ENCODE measurements at regions not wholly inside any gene's neighbourhood (a gene's known extent, or its start where the extent isn't known, plus 50 kb on each side); places are given as distances from the start of the nearest gene placed in this dataset.

GRCh38 chr13:30016398-30016797 is 166.0 kb upstream of the UBL3 start:
- TF ChIP-seq GATA3 (IDR thresholded peaks at IDR 0.05; ENCODE audit: low read depth, low read length) (no peak), GATA2 (IDR thresholded peaks at IDR 0.05; ENCODE audit: low read depth, low read length) (no peak)

DNA sequence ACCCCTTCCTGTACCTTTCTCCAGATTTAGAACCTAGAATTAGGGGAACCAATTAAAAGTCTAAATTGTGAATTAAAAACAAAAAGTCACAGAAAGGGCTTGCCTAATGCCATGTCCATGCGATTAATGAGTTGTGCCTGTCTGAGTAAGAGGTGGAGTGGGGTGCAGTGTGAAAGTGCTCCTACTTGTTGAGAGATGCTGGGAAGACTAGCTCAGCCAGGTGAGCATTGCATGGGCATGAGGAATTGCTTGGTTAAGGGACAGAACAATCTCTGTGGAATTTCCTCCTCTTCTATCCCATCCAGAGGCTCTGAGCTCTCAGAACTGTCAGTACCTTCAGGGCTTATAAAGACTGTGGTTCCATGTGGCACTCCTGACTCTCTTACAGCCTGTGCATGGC is 159.0 kb upstream of the UBL3 start:
- TF ChIP-seq GATA3 (IDR thresholded peaks at IDR 0.05; ENCODE audit: low read depth, low read length) (no peak), GATA2 (IDR thresholded peaks at IDR 0.05; ENCODE audit: low read depth, low read length) (no peak)

DNA sequence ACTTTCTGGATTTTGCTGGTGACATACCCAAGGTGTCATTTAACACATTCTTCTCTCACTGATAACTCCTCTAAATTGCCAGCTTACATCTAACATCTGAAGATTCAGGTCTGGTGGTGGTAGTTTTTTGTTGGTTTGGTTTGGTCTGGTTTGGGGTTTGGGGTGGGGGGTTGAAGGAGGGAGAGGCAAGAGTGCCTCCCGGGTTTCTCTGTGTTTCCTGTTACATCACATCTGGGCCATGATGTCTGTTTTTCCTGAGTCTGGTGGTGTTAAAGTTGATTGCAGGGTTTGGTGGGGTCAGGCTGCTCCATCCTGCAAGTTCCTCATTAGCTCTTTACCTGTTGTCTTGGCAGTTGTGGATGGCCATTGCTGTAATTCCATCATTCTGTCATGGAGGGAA is 155.8 kb upstream of the UBL3 start:
- TF ChIP-seq GATA3 (IDR thresholded peaks at IDR 0.05; ENCODE audit: low read depth, low read length) (no peak), GATA2 (IDR thresholded peaks at IDR 0.05; ENCODE audit: low read depth, low read length) (no peak)

- TF ChIP-seq GATA3 (IDR thresholded peaks at IDR 0.05; ENCODE audit: low read depth, low read length) (no peak), GATA2 (IDR thresholded peaks at IDR 0.05; ENCODE audit: low read depth, low read length) (no peak)
Observed at GRCh38 chr13:30004204-30004603, 153.8 kb upstream of the UBL3 start.

- TF ChIP-seq GATA3 (IDR thresholded peaks at IDR 0.05; ENCODE audit: low read depth, low read length) (no peak), GATA2 (IDR thresholded peaks at IDR 0.05; ENCODE audit: low read depth, low read length) (no peak)
Observed at GRCh38 chr13:30002577-30002976, 152.2 kb upstream of the UBL3 start.

DNA sequence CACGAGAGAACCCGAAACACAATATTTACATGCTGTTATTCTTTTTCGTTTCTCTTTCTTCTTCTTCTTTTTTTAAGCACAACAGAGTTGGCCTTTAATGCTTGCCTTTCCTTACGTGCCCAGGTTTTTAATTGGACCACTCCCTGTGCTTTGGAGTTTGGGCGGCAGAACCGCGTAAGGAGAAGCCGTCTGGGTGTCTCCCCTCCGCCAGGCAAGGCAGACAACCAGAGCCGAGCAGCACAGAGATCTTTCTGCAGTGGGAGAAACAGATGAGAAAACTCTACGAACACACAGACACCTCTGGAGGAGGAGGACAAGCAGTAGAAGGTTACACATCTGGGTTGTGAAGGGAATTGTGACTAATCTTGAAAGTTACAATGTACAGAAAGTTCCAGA is 150.0 kb upstream of the UBL3 start:
- TF ChIP-seq GATA3 (IDR thresholded peaks at IDR 0.05; ENCODE audit: low read depth, low read length) (no peak), GATA2 (IDR thresholded peaks at IDR 0.05; ENCODE audit: low read depth, low read length) (no peak)

GRCh38 chr13:29999492-30000369 is 149.3 kb upstream of the UBL3 start:
- TF ChIP-seq GATA2 (IDR thresholded peaks at IDR 0.05; ENCODE audit: low read depth, low read length) (no peak), GATA3 (IDR thresholded peaks at IDR 0.05; ENCODE audit: low read depth, low read length) (no peak)

- no peak for TF ChIP-seq GATA3 (IDR thresholded peaks at IDR 0.05; ENCODE audit: low read depth, low read length)
Observed at GRCh38 chr13:29996316-29996715, 145.9 kb upstream of the UBL3 start.

DNA sequence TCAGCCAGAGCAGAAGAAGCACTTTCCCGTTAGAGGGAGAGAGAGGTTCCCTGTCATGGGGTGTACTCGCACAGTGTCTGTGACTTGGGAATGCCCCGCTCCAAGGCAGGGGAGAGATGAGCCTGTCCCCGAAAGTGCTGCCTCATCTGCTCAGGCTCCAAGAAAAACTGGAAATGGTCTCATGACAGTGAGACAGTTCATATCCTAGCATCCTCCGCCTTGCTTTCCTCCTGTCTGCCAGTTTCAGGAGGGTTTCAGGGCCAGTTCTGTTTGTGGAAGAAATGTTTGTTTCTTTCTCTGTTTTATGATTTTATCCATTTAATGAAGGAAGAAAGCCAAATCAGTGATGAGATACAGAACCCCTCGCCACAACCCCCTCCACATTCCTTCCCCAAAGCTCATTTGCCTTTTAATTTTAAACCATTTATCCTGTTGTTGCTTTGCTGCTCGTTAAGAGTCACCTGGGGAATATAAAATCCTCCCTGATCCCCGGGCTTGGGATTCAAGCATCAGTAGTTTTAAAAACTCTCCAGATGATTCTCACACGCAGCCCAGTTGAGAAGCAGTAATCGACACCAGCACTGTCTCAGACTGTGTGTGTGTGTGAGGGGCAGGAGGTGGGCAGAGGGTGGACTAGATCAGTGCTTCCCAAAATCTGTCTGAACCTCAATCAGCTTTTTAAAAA is 144.6 kb upstream of the UBL3 start:
- TF ChIP-seq GATA2 (IDR thresholded peaks at IDR 0.05; ENCODE audit: low read depth, low read length) (no peak), GATA3 (IDR thresholded peaks at IDR 0.05; ENCODE audit: low read depth, low read length) (no peak)

DNA sequence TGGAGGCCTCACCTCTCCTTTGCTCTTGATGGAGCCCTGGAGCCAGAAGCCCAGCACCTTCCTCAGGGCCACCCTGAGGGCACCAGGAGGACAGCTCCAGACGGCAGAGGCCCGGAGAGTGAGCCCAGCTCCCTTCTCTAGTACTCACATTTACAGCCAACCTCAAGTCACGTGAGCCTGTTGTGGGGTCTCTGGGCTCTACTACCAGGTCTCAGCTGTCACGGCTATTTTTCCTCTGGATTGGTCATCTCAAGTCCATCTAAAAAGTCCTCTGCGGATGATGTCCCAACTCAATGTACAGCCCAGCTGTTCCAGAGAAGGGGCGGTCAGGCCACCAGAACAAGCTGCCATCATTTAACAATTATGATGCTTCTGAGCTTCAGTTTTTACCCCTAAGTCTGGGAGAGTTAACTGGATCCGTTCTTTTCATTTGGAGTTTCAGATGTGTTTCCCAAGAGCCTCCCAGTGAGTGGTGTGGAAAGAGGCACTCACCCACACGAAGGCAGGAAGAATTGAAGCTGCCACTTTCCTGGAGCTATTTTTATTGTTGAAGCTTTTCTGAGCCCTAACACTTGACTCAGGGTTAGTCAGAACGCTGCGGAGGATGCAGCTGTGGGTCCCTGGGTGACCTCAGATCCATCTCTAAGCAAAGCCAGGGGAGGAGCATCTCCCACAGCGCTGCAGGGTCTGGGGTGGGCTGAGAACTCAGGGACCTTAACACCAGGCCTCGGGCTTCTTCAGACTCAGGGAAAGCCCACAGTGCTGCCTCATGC is 143.5 kb upstream of the UBL3 start:
- no peak for TF ChIP-seq GATA3 (IDR thresholded peaks at IDR 0.05; ENCODE audit: low read depth, low read length)
- TF ChIP-seq GATA2 (IDR thresholded peaks at IDR 0.05; ENCODE audit: low read depth, low read length): no peak

- no peak for TF ChIP-seq GATA3 (IDR thresholded peaks at IDR 0.05; ENCODE audit: low read depth, low read length)
- no peak for TF ChIP-seq GATA2 (IDR thresholded peaks at IDR 0.05; ENCODE audit: low read depth, low read length)
Observed at GRCh38 chr13:29993196-29993595, 142.8 kb upstream of the UBL3 start.

DNA sequence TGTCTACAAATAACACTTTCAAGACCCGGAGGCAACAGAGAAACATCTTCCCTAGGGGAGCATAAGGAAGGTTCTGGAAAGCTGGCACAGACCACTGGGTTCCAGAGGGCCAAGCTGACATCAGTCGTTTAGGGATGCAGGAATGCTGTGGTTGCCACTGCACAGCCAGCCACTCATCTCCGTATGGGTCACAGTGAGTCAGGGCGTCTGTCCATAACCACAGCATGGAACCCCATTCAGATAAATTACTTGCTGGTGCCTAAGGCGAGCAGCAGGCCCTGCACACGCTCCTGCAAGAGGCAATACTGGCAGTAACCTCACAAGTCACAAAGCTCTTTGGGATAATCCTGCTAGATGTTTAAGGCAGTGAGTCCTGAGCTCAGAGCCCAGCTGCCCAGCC is 140.9 kb upstream of the UBL3 start:
- TF ChIP-seq GATA2 (IDR thresholded peaks at IDR 0.05; ENCODE audit: low read depth, low read length) (no peak), GATA3 (IDR thresholded peaks at IDR 0.05; ENCODE audit: low read depth, low read length) (no peak)

- TF ChIP-seq GATA2 (IDR thresholded peaks at IDR 0.05; ENCODE audit: low read depth, low read length) (no peak), GATA3 (IDR thresholded peaks at IDR 0.05; ENCODE audit: low read depth, low read length) (no peak)
Observed at GRCh38 chr13:29987340-29987739, 136.9 kb upstream of the UBL3 start.

GRCh38 chr13:29980339-29980738 is 129.9 kb upstream of the UBL3 start:
- TF ChIP-seq GATA2 (IDR thresholded peaks at IDR 0.05; ENCODE audit: low read depth, low read length): no peak
- TF ChIP-seq GATA3 (IDR thresholded peaks at IDR 0.05; ENCODE audit: low read depth, low read length): no peak
